SH-SY5Y (cell line): ENCODE measurements at regions not wholly inside any gene's neighbourhood (a gene's known extent, or its start where the extent isn't known, plus 50 kb on each side); places are given as distances from the start of the nearest gene placed in this dataset.

ENCODE experiments used
- GATA2 ChIP-seq: IDR thresholded peaks from 2 replicates; pipeline ENCODE4 v1.6.1; 2011; ENCODE audit warnings: mild to moderate bottlenecking, low read depth, low read length
- GATA3 ChIP-seq: IDR thresholded peaks from 2 replicates; pipeline ENCODE4 v1.6.1; 2011; ENCODE audit warnings: low read depth, mild to moderate bottlenecking, low read length, moderate library complexity

- TF ChIP-seq GATA2: no peak
- TF ChIP-seq GATA3: no peak
Observed at GRCh38 chr6:145096846-145097245, 638.5 kb downstream of the EPM2A start.
